B cell (primary cell): ENCODE measurements at regions not wholly inside any gene's neighbourhood (a gene's known extent, or its start where the extent isn't known, plus 50 kb on each side); places are given as distances from the start of the nearest gene placed in this dataset.

ENCODE experiments used
- ATAC-seq: fragments of 200-7000 bp; cut with Tn5 transposase; one replicate; pipeline ENCODE4 v1.10.0; 2021; ENCODE audit warnings: low read depth, mild to moderate bottlenecking, moderate number of reproducible peaks, moderate library complexity
- CTCF ChIA-PET: fragments of 350-600 bp; sonication (Branson Sonifier 250); formaldehyde crosslinking; loops from one replicate; lab custom pipeline; 2021; ENCODE audit warnings: antibody characterized with exemption, inconsistent platforms; lab: Charles Lee
- POLR2A ChIA-PET: fragments of 350-600 bp; sonication (Branson Sonifier 250); formaldehyde crosslinking; loops from one replicate; lab custom pipeline; 2021; ENCODE audit warnings: antibody characterized with exemption; lab: Charles Lee
- DNase-seq: peaks from one replicate; pipeline ENCODE4 v3.0.0; 2013
- H2AFZ ChIP-seq: 2 replicates; pipeline ENCODE4 v1.6.1; 2012; ENCODE audit warnings: mild to moderate bottlenecking, low read depth, low read length; ENCODE audit not compliant: insufficient read depth, poor library complexity, severe bottlenecking
- H3K27ac ChIP-seq, 2 donors: 1 replicate in 1 of 2; 2 replicates in 1 of 2; pipeline ENCODE4 v1.5.1; 2012 to 2013; ENCODE audit warnings: low read length in 2 of 2, mild to moderate bottlenecking in 2 of 2, moderate library complexity in 1 of 2
- H3K27me3 ChIP-seq, 4 experiments: fragments of 200-600 bp in 1 of 4; sonication (generic) in 1 of 4; replicated peaks in 1 of 4; 1 replicate in 2 of 4; 2 replicates in 2 of 4; pipeline versions ENCODE4 v1.6.1 to v1.7.0; 2013 to 2016; ENCODE audit warnings: low read length in 3 of 4, mild to moderate bottlenecking in 2 of 4, mixed read lengths in 1 of 4, moderate library complexity in 1 of 4; ENCODE audit not compliant: insufficient read depth in 4 of 4, control insufficient read depth in 3 of 4; ENCODE audit errors: control extremely low read depth in 1 of 4
- H3K36me3 ChIP-seq, 2 experiments: replicated peaks in 1 of 2; 1 replicate in 1 of 2; 2 replicates in 1 of 2; pipeline versions ENCODE4 v1.6.1 to v1.7.1; 2013; ENCODE audit warnings: low read length in 1 of 2; ENCODE audit not compliant: insufficient read depth in 2 of 2, control insufficient read depth in 1 of 2; ENCODE audit errors: control extremely low read depth in 1 of 2, extremely low read depth in 1 of 2
- H3K4me1 ChIP-seq, 2 donors: fragments of 200-600 bp in 1 of 2; sonication (generic) in 1 of 2; 1 replicate in 1 of 2; 2 replicates in 1 of 2; pipeline versions ENCODE4 v1.5.1 to v1.6.1; 2013 to 2017; ENCODE audit warnings: low read length in 2 of 2; ENCODE audit not compliant: control insufficient read depth in 2 of 2, insufficient read depth in 2 of 2
- H3K4me2 ChIP-seq: replicated peaks from 2 replicates; pipeline ENCODE3; 2012; ENCODE audit warnings: mild to moderate bottlenecking, low read depth, low read length; ENCODE audit not compliant: poor library complexity, severe bottlenecking
- H3K4me3 ChIP-seq, 5 experiments: fragments of 200-600 bp in 1 of 5; sonication (generic) in 1 of 5; 1 replicate in 3 of 5; 2 replicates in 2 of 5; pipeline versions ENCODE4 v1.5.1 to v1.7.0; 2011 to 2016; ENCODE audit warnings: low read length in 4 of 5, mild to moderate bottlenecking in 4 of 5, low read depth in 2 of 5, control low read depth in 1 of 5, moderate library complexity in 1 of 5; ENCODE audit not compliant: insufficient read depth in 1 of 5; ENCODE audit errors: control extremely low read depth in 1 of 5, extremely low read depth in 1 of 5
- H3K79me2 ChIP-seq: fragments of 200-600 bp; sonication (generic); one replicate; pipeline ENCODE4 v1.6.0; 2016; ENCODE audit warnings: low read length; ENCODE audit not compliant: control insufficient read depth, insufficient read depth
- H3K9ac ChIP-seq: fragments of 200-600 bp; sonication (generic); 2 replicates; pipeline ENCODE4 v1.6.1; 2017; ENCODE audit warnings: mild to moderate bottlenecking, low read length, moderate library complexity
- H3K9me3 ChIP-seq, 3 donors: one replicate each; pipeline versions ENCODE4 v1.6.1 to v1.7.1; 2013; ENCODE audit warnings: low read length in 2 of 3; ENCODE audit not compliant: control insufficient read depth in 2 of 3, insufficient read depth in 1 of 3; ENCODE audit errors: control extremely low read depth in 1 of 3
- H4K20me1 ChIP-seq: 2 replicates; pipeline ENCODE4 v1.6.0; 2012; ENCODE audit warnings: mild to moderate bottlenecking, low read length; ENCODE audit not compliant: insufficient read depth, control insufficient read depth, poor library complexity, severe bottlenecking
- H3K27ac Mint-ChIP-seq: one replicate; pipeline ENCODE4 v1.8.0; 2021; ENCODE audit warnings: mixed read lengths
- H3K27me3 Mint-ChIP-seq: one replicate; pipeline ENCODE4 v1.8.0; 2021; ENCODE audit warnings: mixed read lengths
- H3K4me1 Mint-ChIP-seq: one replicate; pipeline ENCODE4 v1.8.0; 2021; ENCODE audit warnings: mixed read lengths
- H3K4me3 Mint-ChIP-seq: one replicate; pipeline ENCODE4 v1.8.0; 2021; ENCODE audit warnings: mixed read lengths
- H3K9me3 Mint-ChIP-seq: one replicate; pipeline ENCODE4 v1.8.0; 2022; ENCODE audit warnings: mixed read lengths; ENCODE audit not compliant: insufficient read depth
- EZH2 ChIP-seq: IDR thresholded peaks from 2 replicates; pipeline ENCODE4 v1.6.1; 2012; ENCODE audit warnings: borderline replicate concordance, low read depth, mild to moderate bottlenecking, moderate library complexity, low read length; ENCODE audit not compliant: insufficient read depth, poor library complexity, severe bottlenecking
- WGBS: methylation state at CpG from one replicate; pipeline ENCODE4 v1.1.5; 2013; ENCODE audit warnings: missing lambda C conversion rate; ENCODE audit not compliant: insufficient coverage; 5-methylcytosine and 5-hydroxymethylcytosine counted together
- intact Hi-C: fragments of 100-400 bp; cut with micrococcal nuclease; formaldehyde crosslinking; loops from one replicate; pipeline ENCODE4 v1.10.0; 2022
- TF ChIP-seq, protein P1 (sequence below): fragments of 200-600 bp; IDR thresholded peaks from one replicate; pipeline ENCODE4 v1.8.0; 2022; ENCODE audit warnings: antibody characterized with exemption, mild to moderate bottlenecking

DNA sequence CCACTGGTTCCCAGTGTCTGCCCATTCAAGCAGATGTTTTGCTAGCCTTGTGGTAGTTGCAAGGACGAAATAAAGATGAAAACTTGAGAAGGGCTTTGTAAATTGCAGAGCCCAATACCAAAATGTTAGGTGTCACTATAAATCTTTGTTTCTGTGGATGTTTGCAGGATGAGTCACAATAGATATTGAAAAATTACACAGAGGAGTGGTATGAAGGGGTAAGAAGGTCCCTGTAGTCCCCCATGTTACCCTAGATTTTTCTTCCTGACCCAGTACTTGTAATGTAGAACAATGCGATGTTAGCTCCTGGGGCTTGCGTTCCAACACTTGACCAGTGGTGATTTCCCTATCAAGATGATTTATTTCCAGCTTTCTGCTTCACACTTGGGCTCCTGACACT is 102.6 kb upstream of the LYZL1 start:
- no peaks in the 10 kb centered on the region for H4K20me1 ChIP-seq
- DNase-seq (no peak), ATAC-seq (no peak)
- H3K27ac ChIP-seq = no peak overlapping the region
- intact Hi-C loops = no loop called here
- H3K4me3 ChIP-seq = no peak overlapping the region
- no peak overlapping the region for H3K4me3 Mint-ChIP-seq
- H3K27me3 ChIP-seq = no peaks in the 10 kb centered on the region
- H3K27me3 Mint-ChIP-seq = peaks cover 3% of the 10 kb centered on the region
- H3K36me3 ChIP-seq = no peaks in the 10 kb centered on the region
- H3K9me3 Mint-ChIP-seq = no peaks in the 10 kb centered on the region
- H2AFZ ChIP-seq = no peak overlapping the region
- H3K4me1 ChIP-seq = no peaks in the 10 kb centered on the region
- ChIA-PET CTCF (no interaction called here), POLR2A (no interaction called here)
- H3K27ac Mint-ChIP-seq = no peak overlapping the region
- TF ChIP-seq, protein P1, sequence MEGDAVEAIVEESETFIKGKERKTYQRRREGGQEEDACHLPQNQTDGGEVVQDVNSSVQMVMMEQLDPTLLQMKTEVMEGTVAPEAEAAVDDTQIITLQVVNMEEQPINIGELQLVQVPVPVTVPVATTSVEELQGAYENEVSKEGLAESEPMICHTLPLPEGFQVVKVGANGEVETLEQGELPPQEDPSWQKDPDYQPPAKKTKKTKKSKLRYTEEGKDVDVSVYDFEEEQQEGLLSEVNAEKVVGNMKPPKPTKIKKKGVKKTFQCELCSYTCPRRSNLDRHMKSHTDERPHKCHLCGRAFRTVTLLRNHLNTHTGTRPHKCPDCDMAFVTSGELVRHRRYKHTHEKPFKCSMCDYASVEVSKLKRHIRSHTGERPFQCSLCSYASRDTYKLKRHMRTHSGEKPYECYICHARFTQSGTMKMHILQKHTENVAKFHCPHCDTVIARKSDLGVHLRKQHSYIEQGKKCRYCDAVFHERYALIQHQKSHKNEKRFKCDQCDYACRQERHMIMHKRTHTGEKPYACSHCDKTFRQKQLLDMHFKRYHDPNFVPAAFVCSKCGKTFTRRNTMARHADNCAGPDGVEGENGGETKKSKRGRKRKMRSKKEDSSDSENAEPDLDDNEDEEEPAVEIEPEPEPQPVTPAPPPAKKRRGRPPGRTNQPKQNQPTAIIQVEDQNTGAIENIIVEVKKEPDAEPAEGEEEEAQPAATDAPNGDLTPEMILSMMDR = no peak
- TF ChIP-seq EZH2 = no peak
- H3K4me2 ChIP-seq = no peak overlapping the region
- H3K79me2 ChIP-seq = no peaks in the 10 kb centered on the region
- no peaks in the 10 kb centered on the region for H3K4me1 Mint-ChIP-seq
- WGBS = 76% methylated on average over 3 of the region's 3 CpGs
- no peaks in the 10 kb centered on the region for H3K9me3 ChIP-seq
- H3K9ac ChIP-seq = no peak overlapping the region

DNA sequence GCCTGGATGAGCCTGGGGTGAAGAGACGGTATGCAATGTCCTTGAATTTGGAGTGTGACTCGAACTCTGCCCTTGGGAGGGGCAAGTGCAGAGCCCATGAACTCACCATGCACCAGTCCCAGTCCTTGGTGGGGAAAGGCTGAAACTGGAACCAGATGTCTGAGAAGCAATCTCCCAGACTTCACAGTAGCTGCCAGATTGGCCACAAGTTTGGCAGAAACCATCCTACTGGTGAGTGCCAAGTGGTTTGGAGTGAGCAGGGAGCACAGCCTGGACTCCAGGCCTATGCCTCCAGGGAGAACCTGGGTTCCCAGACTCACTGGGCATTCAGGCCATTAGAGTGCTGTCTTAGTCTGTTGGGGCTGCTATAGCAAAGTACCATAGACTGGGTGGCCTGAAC is 99.6 kb upstream of the LYZL1 start:
- H4K20me1 ChIP-seq = no peaks in the 10 kb centered on the region
- no peaks in the 10 kb centered on the region for H3K4me1 ChIP-seq
- no peak for ATAC-seq
- H3K9ac ChIP-seq = no peak overlapping the region
- POLR2A ChIA-PET = no interaction called here
- no peaks in the 10 kb centered on the region for H3K79me2 ChIP-seq
- peaks cover 0 to 3% (median 0%) of the 10 kb centered on the region in 4 experiments for H3K27me3 ChIP-seq
- 50% methylated on average over 2 of the region's 2 CpGs for WGBS
- Mint-ChIP-seq H3K9me3 (no peaks in the 10 kb centered on the region), H3K27me3 (no peaks in the 10 kb centered on the region), H3K4me3 (no peak overlapping the region), H3K27ac (no peak overlapping the region), H3K4me1 (no peaks in the 10 kb centered on the region)
- no peaks in the 10 kb centered on the region for H3K9me3 ChIP-seq
- TF ChIP-seq EZH2 = no peak
- TF ChIP-seq, protein P1 = no peak
- H3K4me2 ChIP-seq = no peak overlapping the region
- H3K4me3 ChIP-seq = no peak overlapping the region
- H2AFZ ChIP-seq = no peak overlapping the region
- H3K27ac ChIP-seq = no peak overlapping the region
- intact Hi-C loops = no loop called here
- DNase-seq = no peak
- H3K36me3 ChIP-seq = no peaks in the 10 kb centered on the region
- CTCF ChIA-PET = no interaction called here
